ENCODE measurements at regions not wholly inside any gene's neighbourhood (a gene's known extent, or its start where the extent isn't known, plus 50 kb on each side); places are given as distances from the start of the nearest gene placed in this dataset.

DNA sequence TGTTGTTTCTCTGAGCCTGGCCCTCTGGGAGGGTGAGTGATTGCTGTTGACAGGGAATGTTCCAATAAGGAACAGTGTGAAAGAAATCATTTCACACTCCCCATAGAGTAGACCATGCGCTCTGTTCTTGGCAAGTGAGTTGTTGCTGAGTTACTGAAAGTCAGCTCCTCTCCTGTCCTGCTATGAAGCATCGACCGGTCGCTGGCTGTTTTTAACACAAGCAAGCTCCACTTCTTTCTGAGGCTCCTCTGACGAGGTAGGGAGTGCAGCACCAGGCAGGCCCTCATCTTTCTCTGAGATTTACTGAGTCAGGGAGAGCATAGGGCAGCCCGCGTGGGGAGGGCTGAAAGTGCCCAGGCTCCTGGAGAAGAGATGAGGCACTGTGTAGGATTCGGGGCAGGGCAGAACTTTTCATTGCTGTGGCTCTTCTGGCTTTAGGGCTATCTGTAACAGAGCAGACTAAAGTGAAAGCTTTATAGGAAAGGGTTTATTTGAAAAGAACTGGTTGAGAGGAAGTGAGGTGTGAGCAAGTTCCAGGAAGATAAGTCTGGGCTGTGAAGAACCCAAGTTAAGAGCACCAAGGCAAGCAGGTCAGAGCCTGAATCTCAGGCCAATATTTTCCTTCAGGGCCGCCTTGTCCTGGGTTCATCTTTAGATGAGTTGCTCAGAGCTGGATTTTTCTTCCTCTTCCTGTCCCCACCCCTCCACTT, 332.2 kb downstream of the CCSER2 start:
- H3K27ac ChIP-seq (ENCODE audit: insufficient read depth, low read length) = no peak overlapping the region
- H4K20me1 ChIP-seq (ENCODE audit: control insufficient read depth, extremely low read depth, insufficient read depth, low read length) = no peaks in the 10 kb centered on the region
- H3K4me3 ChIP-seq (replicated peaks in 1 of 4; ENCODE audit: control extremely low read depth in 1 of 4, insufficient read depth in 1 of 4, low read depth in 3 of 4, low read length in 4 of 4) = no peak overlapping the region
- no peak for DNase-seq (ENCODE audit: low read depth in 2 of 2)
- no peak overlapping the region for H3K9ac ChIP-seq (ENCODE audit: insufficient read depth, low read length)
- TF ChIP-seq, protein P1, sequence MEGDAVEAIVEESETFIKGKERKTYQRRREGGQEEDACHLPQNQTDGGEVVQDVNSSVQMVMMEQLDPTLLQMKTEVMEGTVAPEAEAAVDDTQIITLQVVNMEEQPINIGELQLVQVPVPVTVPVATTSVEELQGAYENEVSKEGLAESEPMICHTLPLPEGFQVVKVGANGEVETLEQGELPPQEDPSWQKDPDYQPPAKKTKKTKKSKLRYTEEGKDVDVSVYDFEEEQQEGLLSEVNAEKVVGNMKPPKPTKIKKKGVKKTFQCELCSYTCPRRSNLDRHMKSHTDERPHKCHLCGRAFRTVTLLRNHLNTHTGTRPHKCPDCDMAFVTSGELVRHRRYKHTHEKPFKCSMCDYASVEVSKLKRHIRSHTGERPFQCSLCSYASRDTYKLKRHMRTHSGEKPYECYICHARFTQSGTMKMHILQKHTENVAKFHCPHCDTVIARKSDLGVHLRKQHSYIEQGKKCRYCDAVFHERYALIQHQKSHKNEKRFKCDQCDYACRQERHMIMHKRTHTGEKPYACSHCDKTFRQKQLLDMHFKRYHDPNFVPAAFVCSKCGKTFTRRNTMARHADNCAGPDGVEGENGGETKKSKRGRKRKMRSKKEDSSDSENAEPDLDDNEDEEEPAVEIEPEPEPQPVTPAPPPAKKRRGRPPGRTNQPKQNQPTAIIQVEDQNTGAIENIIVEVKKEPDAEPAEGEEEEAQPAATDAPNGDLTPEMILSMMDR (conservative IDR thresholded peaks at IDR 0.05 in 1 of 2, IDR thresholded peaks at IDR 0.05 in 1 of 2; ENCODE audit: low read depth in 1 of 2, low read length in 2 of 2) = no peak
- TF ChIP-seq EZH2 (IDR thresholded peaks at IDR 0.05; ENCODE audit: low read length, missing control alignments) = no peak
- H3K4me1 ChIP-seq (ENCODE audit: control insufficient read depth, extremely low read depth, insufficient read depth, low read length) = no peaks in the 10 kb centered on the region
- no peaks in the 10 kb centered on the region for H3K36me3 ChIP-seq (ENCODE audit: control insufficient read depth, insufficient read depth, low read length)
- H3K9me3 ChIP-seq (ENCODE audit: control insufficient read depth, insufficient read depth, low read depth, low read length) = no peaks in the 10 kb centered on the region
- H3K27me3 ChIP-seq (ENCODE audit: control insufficient read depth, insufficient read depth, low read length) = no peaks in the 10 kb centered on the region
- no peak overlapping the region for H2AFZ ChIP-seq (ENCODE audit: low read length)
- H3K79me2 ChIP-seq (ENCODE audit: control insufficient read depth, insufficient read depth, low read length) = no peaks in the 10 kb centered on the region
- no peak overlapping the region for H3K4me2 ChIP-seq (ENCODE audit: extremely low read depth, insufficient read depth, low read length)

DNA sequence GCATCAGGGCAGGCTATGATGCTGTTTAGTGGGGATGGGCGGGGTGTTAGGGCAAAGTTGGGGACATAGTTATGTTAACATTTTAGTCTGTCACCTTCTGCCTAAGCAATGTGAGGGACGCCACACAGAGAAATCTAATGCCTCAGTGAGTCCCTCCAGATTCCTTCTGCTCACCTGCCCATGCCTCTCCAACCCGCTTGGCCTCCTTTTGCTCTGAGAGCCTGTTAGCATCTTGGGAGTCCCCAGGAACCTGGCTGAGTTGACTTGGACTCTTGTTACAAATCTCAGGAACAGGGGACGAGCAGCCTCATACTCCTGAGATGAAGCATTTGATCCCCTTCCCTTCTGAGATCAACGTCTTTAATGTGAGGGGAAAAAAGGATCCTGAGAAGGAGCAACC, 336.8 kb downstream of the CCSER2 start:
- Histone ChIP-seq H3K27ac (ENCODE audit: insufficient read depth, low read length) (no peak overlapping the region), H3K27me3 (ENCODE audit: control insufficient read depth, insufficient read depth, low read length) (no peaks in the 10 kb centered on the region), H3K4me2 (ENCODE audit: extremely low read depth, insufficient read depth, low read length) (no peak overlapping the region), H3K9me3 (ENCODE audit: control insufficient read depth, insufficient read depth, low read depth, low read length) (no peaks in the 10 kb centered on the region), H2AFZ (ENCODE audit: low read length) (no peak overlapping the region), H3K9ac (ENCODE audit: insufficient read depth, low read length) (no peak overlapping the region), H3K4me1 (ENCODE audit: control insufficient read depth, extremely low read depth, insufficient read depth, low read length) (no peaks in the 10 kb centered on the region), H3K4me3 (replicated peaks in 1 of 4; ENCODE audit: control extremely low read depth in 1 of 4, insufficient read depth in 1 of 4, low read depth in 3 of 4, low read length in 4 of 4) (no peak overlapping the region), H3K79me2 (ENCODE audit: control insufficient read depth, insufficient read depth, low read length) (no peaks in the 10 kb centered on the region), H4K20me1 (ENCODE audit: control insufficient read depth, extremely low read depth, insufficient read depth, low read length) (no peaks in the 10 kb centered on the region), H3K36me3 (ENCODE audit: control insufficient read depth, insufficient read depth, low read length) (no peaks in the 10 kb centered on the region)
- no peak for DNase-seq (ENCODE audit: low read depth in 2 of 2)
- TF ChIP-seq EZH2 (IDR thresholded peaks at IDR 0.05; ENCODE audit: low read length, missing control alignments) = no peak
- TF ChIP-seq, protein P1 (conservative IDR thresholded peaks at IDR 0.05 in 1 of 2, IDR thresholded peaks at IDR 0.05 in 1 of 2; ENCODE audit: low read depth in 1 of 2, low read length in 2 of 2) = no peak

DNA sequence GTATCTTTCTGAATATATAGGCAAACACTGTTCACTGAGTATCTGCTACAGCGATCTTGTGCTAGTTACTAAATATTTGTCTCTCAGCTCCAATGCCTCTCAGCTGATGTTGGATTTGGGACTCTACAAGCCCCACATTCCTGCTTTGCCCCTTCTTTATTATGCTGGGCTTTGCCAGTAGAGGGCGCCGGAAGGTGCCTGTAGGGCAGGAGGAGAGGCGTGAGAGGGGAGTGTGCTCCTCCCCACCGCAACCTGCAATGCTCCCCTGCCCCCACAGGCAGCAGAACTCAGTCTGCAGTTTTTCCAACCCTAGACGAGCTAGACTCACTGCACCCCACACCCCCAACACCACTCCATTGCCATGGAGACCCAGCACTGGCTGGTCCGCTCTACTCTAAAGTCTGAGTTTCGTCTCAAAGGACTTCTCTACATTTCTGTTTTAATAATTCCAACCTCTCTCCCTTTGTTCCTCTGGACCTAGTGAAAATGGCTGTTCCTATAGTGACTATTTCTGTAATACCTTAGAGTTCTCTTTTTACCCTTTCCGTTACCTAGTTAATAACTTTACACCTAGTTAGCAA, 337.6 kb downstream of the CCSER2 start:
- Histone ChIP-seq H3K27ac (ENCODE audit: insufficient read depth, low read length) (no peak overlapping the region), H3K4me3 (replicated peaks in 1 of 4; ENCODE audit: control extremely low read depth in 1 of 4, insufficient read depth in 1 of 4, low read depth in 3 of 4, low read length in 4 of 4) (no peak overlapping the region), H3K9ac (ENCODE audit: insufficient read depth, low read length) (no peak overlapping the region), H3K79me2 (ENCODE audit: control insufficient read depth, insufficient read depth, low read length) (no peaks in the 10 kb centered on the region), H4K20me1 (ENCODE audit: control insufficient read depth, extremely low read depth, insufficient read depth, low read length) (no peaks in the 10 kb centered on the region), H3K4me1 (ENCODE audit: control insufficient read depth, extremely low read depth, insufficient read depth, low read length) (no peaks in the 10 kb centered on the region), H3K4me2 (ENCODE audit: extremely low read depth, insufficient read depth, low read length) (no peak overlapping the region), H3K27me3 (ENCODE audit: control insufficient read depth, insufficient read depth, low read length) (no peaks in the 10 kb centered on the region), H2AFZ (ENCODE audit: low read length) (no peak overlapping the region), H3K36me3 (ENCODE audit: control insufficient read depth, insufficient read depth, low read length) (no peaks in the 10 kb centered on the region), H3K9me3 (ENCODE audit: control insufficient read depth, insufficient read depth, low read depth, low read length) (no peaks in the 10 kb centered on the region)
- TF ChIP-seq EZH2 (IDR thresholded peaks at IDR 0.05; ENCODE audit: low read length, missing control alignments) = no peak
- TF ChIP-seq, protein P1 (conservative IDR thresholded peaks at IDR 0.05 in 1 of 2, IDR thresholded peaks at IDR 0.05 in 1 of 2; ENCODE audit: low read depth in 1 of 2, low read length in 2 of 2) = no peak
- DNase-seq (ENCODE audit: low read depth in 2 of 2) = no peak

All from fibroblast of lung (primary cell).